Heart right ventricle (tissue), 16 donors: ENCODE measurements at regions not wholly inside any gene's neighbourhood (a gene's known extent, or its start where the extent isn't known, plus 50 kb on each side); places are given as distances from the start of the nearest gene placed in this dataset.
"Not testable (repeated sequence)": the region's sequence is repeated elsewhere in the genome, so short reads cannot be mapped to it uniquely, and the experiment has no call there.

Experiments used
- ATAC-seq, 8 donors: fragments of 200-7000 bp; cut with Tn5 transposase; one replicate each; pipeline ENCODE4 v1.9.1; 2020; ENCODE audit warnings: mild to moderate bottlenecking in 8 of 8, moderate library complexity in 8 of 8, moderate number of reproducible peaks in 1 of 8
- DNase-seq, 2 donors: peaks; one replicate each; pipeline ENCODE4 v3.0.0-alpha.2; 2020
- H3K27ac ChIP-seq, 10 donors: fragments of 200-600 bp; sonication (generic) in 2 of 10; one replicate each; pipeline versions ENCODE4 v1.5.0 to v1.8.0; 2020 to 2022; ENCODE audit warnings: mild to moderate bottlenecking in 3 of 10
- H3K27me3 ChIP-seq, 7 donors: fragments of 200-600 bp; one replicate each; pipeline ENCODE4 v1.8.0; 2021 to 2022; ENCODE audit warnings: mild to moderate bottlenecking in 2 of 7
- H3K36me3 ChIP-seq, 9 donors: fragments of 200-600 bp; sonication (generic) in 1 of 9; one replicate each; pipeline versions ENCODE4 v1.5.0 to v1.8.0; 2020 to 2022; ENCODE audit warnings: mild to moderate bottlenecking in 2 of 9
- H3K4me1 ChIP-seq, 9 donors: fragments of 200-600 bp; sonication (generic) in 1 of 9; one replicate each; pipeline versions ENCODE4 v1.5.0 to v1.8.0; 2020 to 2022; ENCODE audit warnings: mild to moderate bottlenecking in 4 of 9
- H3K4me3 ChIP-seq, 10 donors: fragments of 200-600 bp; sonication (generic) in 2 of 10; one replicate each; pipeline versions ENCODE4 v1.5.0 to v1.8.0; 2020 to 2022; ENCODE audit warnings: mild to moderate bottlenecking in 7 of 10, moderate library complexity in 2 of 10
- H3K9me3 ChIP-seq, 11 donors: fragments of 200-600 bp in 10 of 11; sonication (generic) in 2 of 11; one replicate each; pipeline versions ENCODE4 v1.5.0 to v1.8.0; 2013 to 2022; ENCODE audit warnings: mild to moderate bottlenecking in 2 of 11, control low read depth in 1 of 11, moderate library complexity in 1 of 11
- WGBS, 2 donors: extraction: QIAGEN DNeasy Blood & Tissue Kit; methylation state at CpG; one replicate each; pipeline ENCODE4 v1.1.7; 2013; ENCODE audit warnings: inconsistent platforms in 1 of 2; 5-methylcytosine and 5-hydroxymethylcytosine counted together
- intact Hi-C, 10 donors: fragments of 100-400 bp; cut with DNase I; formaldehyde crosslinking; loops; one replicate each; pipeline versions ENCODE4 v1.11.1 to v1.14.2; 2022
- donor health status: Arrhythmogenic right ventricular cardiomyopathy.
- donor health status: ischemic (EF 13 %, LVEDD 7.1; RV severe dilation, severe dysfunction).
- donor health status: healthy with polysubstance abuse.
- donor health status: DM: no; HTN: yes; CAD: no.
- donor health status: DM: no; HTN: no; CAD: no.
- donor health status: ischemic (EF 25% LVEDD 6.9; RV normal size, moderate dysfunction).
- donor health status: ischemic (EF 25% LVEDD 5.7; RV mildly dilated, moderate dysfunction).
- donor health status: healthy.
- donor health status: DM: yes; HTN: yes; CAD: no.
- donor health status: Ischemic cardiomyopathy.
- donor health status: ischemic (EF 35%, LVEDD 5.7; RV mildly dilated, moderate dysfunction).
- donor health status: nonischemic (EF 11% LVEDD 7.7; RV severe dilation, severe dysfunction).
- donor health status: DM: yes; HTN: yes; CAD: no.
- donor health status: PGD.
- donor health status: ischemic (EF 29% LVEDD 5.4; RV normal size, mild dysfunction).
- donor health status: nonischemic (EF 23%, LVEDD 6.1; RV moderate dilation, normal function).

- DNase-seq, H3K36me3 ChIP-seq, H3K4me1 ChIP-seq, H3K4me3 ChIP-seq, intact Hi-C loops, H3K9me3 ChIP-seq, H3K27ac ChIP-seq: not testable (repeated sequence)
- no CpG with 5 or more reads among the region's 107 CpGs for WGBS, 2 donors
- peak in 2 of 8 donors; percentile 6 to 53 for ATAC-seq
- peaks cover 0 to 13% (median 7%) of the 10 kb centered on the region in 7 donors for H3K27me3 ChIP-seq
Observed at GRCh38 chr1:161454865-161455707, 50.2 kb upstream of the FCGR2A start.

DNA sequence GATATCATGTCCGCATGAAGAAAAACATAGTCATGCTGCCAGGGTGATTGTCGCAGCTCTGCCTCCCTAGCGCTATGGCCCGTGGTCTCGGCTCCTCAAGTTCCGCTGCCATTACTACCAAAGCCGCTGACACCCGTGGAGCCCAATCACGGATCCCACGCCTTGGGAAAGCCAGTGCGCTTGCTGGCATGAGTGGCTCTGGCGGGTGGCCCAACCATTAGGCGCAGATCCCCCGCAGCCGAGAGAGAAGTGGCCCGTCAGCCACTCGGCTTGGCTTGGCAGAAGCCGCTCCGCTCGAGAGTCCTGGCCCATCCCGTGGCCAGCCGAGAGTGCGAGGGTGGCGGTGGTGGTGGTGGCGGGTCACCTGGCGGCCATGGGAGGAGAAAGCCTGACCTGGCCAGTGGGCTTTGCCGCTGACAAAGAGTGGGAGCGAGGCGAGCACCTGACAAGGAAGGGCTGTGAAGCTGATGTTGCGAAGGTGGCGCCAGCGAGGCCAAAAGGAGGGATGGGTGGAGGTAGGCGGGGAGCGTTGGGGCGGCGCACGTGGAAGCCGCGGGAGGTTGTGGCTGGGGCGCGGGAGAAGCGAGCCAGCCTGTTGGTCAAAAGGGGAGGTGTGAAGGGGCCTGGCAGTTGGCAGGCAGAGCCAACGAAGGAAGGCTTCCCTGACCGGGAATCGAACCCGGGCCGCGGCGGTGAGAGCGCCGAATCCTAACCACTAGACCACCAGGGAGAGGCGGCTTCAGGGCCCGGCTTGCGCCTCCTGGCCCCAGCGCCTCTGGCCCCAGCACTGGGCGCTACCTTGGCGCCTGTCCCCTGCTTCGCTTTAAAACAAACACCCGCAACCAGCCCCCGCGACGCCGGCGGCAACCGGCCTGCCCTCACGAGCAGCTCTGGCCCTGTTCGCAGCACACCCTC is 51.0 kb upstream of the FCGR2A start:
- intact Hi-C loops, result not testable (repeated sequence)

DNA sequence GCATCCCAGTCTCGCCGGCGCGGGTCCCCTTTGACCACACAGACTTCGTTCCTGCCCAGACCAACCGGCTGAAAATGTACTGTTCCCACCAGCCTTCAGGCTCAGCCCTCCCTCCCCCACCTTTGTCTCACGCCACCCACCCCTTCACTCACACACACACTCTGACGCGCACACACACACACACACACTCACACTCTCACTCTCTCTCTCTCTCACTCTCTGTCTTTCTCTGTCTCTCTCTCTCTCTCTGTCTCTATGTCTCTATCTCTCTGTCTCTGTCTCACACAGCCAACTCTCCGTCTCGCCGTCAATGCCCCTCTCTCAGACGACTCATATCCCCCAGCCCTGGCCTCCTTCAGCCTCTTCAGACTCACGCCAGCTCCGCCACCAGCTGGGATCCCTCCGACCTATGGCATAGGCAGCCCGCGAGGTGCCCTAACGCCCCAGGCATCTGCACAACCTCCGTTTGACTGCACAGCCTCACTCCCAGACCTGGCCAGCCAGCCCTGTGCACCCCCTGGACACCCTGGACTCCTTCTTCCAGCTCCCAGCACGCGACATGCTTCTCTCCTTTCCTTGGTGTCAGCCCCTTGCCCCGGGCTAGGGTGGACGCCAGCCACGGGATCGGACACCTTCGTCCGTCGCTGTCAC is 53.4 kb upstream of the FCGR2A start:
- no CpG with 5 or more reads among the region's 29 CpGs for WGBS, 2 donors
- H3K4me3 ChIP-seq, H3K36me3 ChIP-seq, H3K9me3 ChIP-seq, DNase-seq, intact Hi-C loops, H3K27ac ChIP-seq, H3K27me3 ChIP-seq, H3K4me1 ChIP-seq: not testable (repeated sequence)
- ATAC-seq, result peak in 5 of 8 donors; percentile 3 to 44 (median 20)

More for the DNA sequence above, 51.0 kb upstream of the FCGR2A start:
- WGBS, 2 donors, result 51 to 56% methylated on average over 12 of the region's 67 CpGs
- not testable (repeated sequence) for H3K27ac ChIP-seq, H3K9me3 ChIP-seq, H3K4me1 ChIP-seq, H3K36me3 ChIP-seq, DNase-seq, H3K4me3 ChIP-seq
- peaks cover 0 to 11% (median 4%) of the 10 kb centered on the region in 7 donors for H3K27me3 ChIP-seq
- ATAC-seq, result peak; percentile 25 to 86 (median 68)

- H3K27ac ChIP-seq, H3K9me3 ChIP-seq, H3K27me3 ChIP-seq, H3K36me3 ChIP-seq, DNase-seq, intact Hi-C loops, H3K4me1 ChIP-seq, H3K4me3 ChIP-seq: not testable (repeated sequence)
- no CpG with 5 or more reads among the region's 66 CpGs for WGBS, 2 donors
- ATAC-seq, result peak in 1 of 8 donors; percentile 1
Observed at GRCh38 chr1:161447760-161448332, 57.4 kb upstream of the FCGR2A start.

DNA sequence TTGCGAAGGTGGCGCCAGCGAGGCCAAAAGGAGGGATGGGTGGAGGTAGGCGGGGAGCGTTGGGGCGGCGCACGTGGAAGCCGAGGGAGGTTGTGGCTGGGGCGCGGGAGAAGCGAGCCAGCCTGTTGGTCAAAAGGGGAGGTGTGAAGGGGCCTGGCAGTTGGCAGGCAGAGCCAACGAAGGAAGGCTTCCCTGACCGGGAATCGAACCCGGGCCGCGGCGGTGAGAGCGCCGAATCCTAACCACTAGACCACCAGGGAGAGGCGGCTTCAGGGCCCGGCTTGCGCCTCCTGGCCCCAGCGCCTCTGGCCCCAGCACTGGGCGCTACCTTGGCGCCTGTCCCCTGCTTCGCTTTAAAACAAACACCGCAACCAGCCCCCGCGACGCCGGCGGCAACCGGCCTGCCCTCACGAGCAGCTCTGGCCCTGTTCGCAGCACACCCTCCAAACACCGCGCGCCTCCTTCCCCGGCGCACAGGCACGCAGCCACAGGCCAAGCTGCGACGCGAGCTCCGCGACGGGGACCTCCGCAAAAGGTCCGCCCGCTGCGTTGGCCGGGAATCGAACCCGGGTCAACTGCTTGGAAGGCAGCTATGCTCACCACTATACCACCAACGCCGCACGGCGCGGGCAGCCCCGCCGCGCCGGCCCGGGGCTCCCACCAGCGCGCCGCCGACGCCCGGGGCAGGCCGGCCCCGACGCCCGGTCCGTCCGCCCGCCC is 58.1 kb upstream of the FCGR2A start:
- H3K4me1 ChIP-seq, intact Hi-C loops, H3K36me3 ChIP-seq, H3K27me3 ChIP-seq, DNase-seq, H3K27ac ChIP-seq, H3K4me3 ChIP-seq, H3K9me3 ChIP-seq: not testable (repeated sequence)
- WGBS, 2 donors, result no CpG with 5 or more reads among the region's 79 CpGs
- peak in 7 of 8 donors; percentile 23 to 62 (median 46) for ATAC-seq

GRCh38 chr1:161444725-161445124 is 60.5 kb upstream of the FCGR2A start:
- H3K27ac ChIP-seq, H3K4me3 ChIP-seq, intact Hi-C loops, H3K4me1 ChIP-seq, H3K9me3 ChIP-seq, H3K36me3 ChIP-seq: not testable (repeated sequence)
- 75 to 79% methylated on average over 11 of the region's 18 CpGs for WGBS, 2 donors
- DNase-seq (peak; percentile 17 to 27), ATAC-seq (peak; percentile 21 to 64 (median 48))
- H3K27me3 ChIP-seq, result peaks cover 4 to 12% (median 11%) of the 10 kb centered on the region in 7 donors

DNA sequence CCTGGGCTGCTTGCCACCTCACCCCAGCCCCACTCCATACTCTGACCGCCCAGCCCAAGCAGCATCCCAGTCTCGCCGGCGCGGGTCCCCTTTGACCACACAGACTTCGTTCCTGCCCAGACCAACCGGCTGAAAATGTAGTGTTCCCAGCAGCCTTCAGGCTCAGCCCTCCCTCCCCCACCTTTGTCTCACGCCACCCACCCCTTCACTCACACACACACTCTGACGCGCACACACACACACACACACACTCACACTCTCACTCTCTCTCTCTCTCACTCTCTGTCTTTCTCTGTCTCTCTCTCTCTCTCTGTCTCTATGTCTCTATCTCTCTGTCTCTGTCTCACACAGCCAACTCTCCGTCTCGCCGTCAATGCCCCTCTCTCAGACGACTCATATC is 61.0 kb upstream of the FCGR2A start:
- ATAC-seq, H3K9me3 ChIP-seq, intact Hi-C loops, H3K4me1 ChIP-seq, DNase-seq, H3K27ac ChIP-seq, H3K36me3 ChIP-seq, H3K4me3 ChIP-seq: not testable (repeated sequence)
- H3K27me3 ChIP-seq, result peaks cover 4 to 17% (median 15%) of the 10 kb centered on the region in 7 donors
- 87% methylated on average over 3 of the region's 14 CpGs; no CpG with 5 or more reads in 1 of the 2 donors for WGBS, 2 donors
